Right atrium auricular region (tissue), 2 donors: ENCODE measurements at regions not wholly inside any gene's neighbourhood (a gene's known extent, or its start where the extent isn't known, plus 50 kb on each side); places are given as distances from the start of the nearest gene placed in this dataset.

ENCODE experiments used
- DNase-seq: peaks from one replicate; pipeline ENCODE4 v3.0.0-alpha.2; 2019; ENCODE audit warnings: low spot score
- H3K27ac ChIP-seq, 2 donors: fragments of 200-600 bp; sonication (generic); 1 replicate in 1 of 2; 2 replicates in 1 of 2; pipeline ENCODE4 v1.5.1; 2016 to 2019
- H3K27me3 ChIP-seq, 2 donors: fragments of 200-600 bp; sonication (generic); one replicate each; pipeline versions ENCODE4 v1.5.1 to v1.6.0; 2017 to 2019
- H3K36me3 ChIP-seq: fragments of 200-600 bp; sonication (generic); one replicate; pipeline ENCODE4 v1.5.1; 2016
- H3K4me1 ChIP-seq, 2 donors: fragments of 200-600 bp; sonication (generic); one replicate each; pipeline versions ENCODE4 v1.5.1 to v1.6.0; 2017 to 2019
- H3K4me3 ChIP-seq, 2 donors: fragments of 200-600 bp; sonication (generic); 1 replicate in 1 of 2; 2 replicates in 1 of 2; pipeline ENCODE4 v1.5.1; 2017 to 2019; ENCODE audit warnings: mild to moderate bottlenecking in 1 of 2, moderate library complexity in 1 of 2
- H3K9me3 ChIP-seq, 2 donors: fragments of 200-600 bp; sonication (generic); one replicate each; pipeline ENCODE4 v1.5.1; 2019
- CTCF ChIP-seq, 2 donors: fragments of 200-600 bp; sonication (generic); IDR thresholded peaks; one replicate each; pipeline ENCODE4 v1.5.1; 2019; ENCODE audit warnings: antibody characterized with exemption in 2 of 2

GRCh38 chr2:196558497-196558896 is 81.0 kb upstream of the CCDC150 start:
- no peaks in the 10 kb centered on the region for H3K36me3 ChIP-seq
- DNase-seq = no peak
- H3K4me3 ChIP-seq = no peak overlapping the region
- H3K4me1 ChIP-seq = no peaks in the 10 kb centered on the region
- no peak for TF ChIP-seq CTCF (IDR thresholded peaks at IDR 0.05)
- H3K27ac ChIP-seq = no peak overlapping the region
- no peaks in the 10 kb centered on the region for H3K9me3 ChIP-seq
- H3K27me3 ChIP-seq = no peaks in the 10 kb centered on the region

GRCh38 chr2:196563876-196564275 is 75.6 kb upstream of the CCDC150 start:
- no peaks in the 10 kb centered on the region for H3K27me3 ChIP-seq
- H3K36me3 ChIP-seq = no peaks in the 10 kb centered on the region
- H3K4me3 ChIP-seq = no peak overlapping the region
- peaks cover 0 to 7% of the 10 kb centered on the region in 2 donors for H3K4me1 ChIP-seq
- no peaks in the 10 kb centered on the region for H3K9me3 ChIP-seq
- no peak overlapping the region for H3K27ac ChIP-seq
- no peak for DNase-seq
- no peak for TF ChIP-seq CTCF (IDR thresholded peaks at IDR 0.05)

- no peaks in the 10 kb centered on the region for H3K36me3 ChIP-seq
- H3K4me1 ChIP-seq = peaks cover 0 to 7% of the 10 kb centered on the region in 2 donors
- H3K27me3 ChIP-seq = no peaks in the 10 kb centered on the region
- no peak overlapping the region for H3K27ac ChIP-seq
- H3K9me3 ChIP-seq = no peaks in the 10 kb centered on the region
- TF ChIP-seq CTCF (IDR thresholded peaks at IDR 0.05) = no peak
- no peak overlapping the region for H3K4me3 ChIP-seq
- no peak for DNase-seq
Measured at GRCh38 chr2:196565106-196565765, 74.3 kb upstream of the CCDC150 start.

GRCh38 chr2:196565982-196566381 is 73.5 kb upstream of the CCDC150 start:
- TF ChIP-seq CTCF (IDR thresholded peaks at IDR 0.05) = no peak
- Histone ChIP-seq H3K27me3 (no peaks in the 10 kb centered on the region), H3K36me3 (no peaks in the 10 kb centered on the region), H3K4me3 (no peak overlapping the region), H3K4me1 (peaks cover 0 to 7% of the 10 kb centered on the region in 2 donors), H3K27ac (peak overlapping the region in 1 of 2 donors; percentile 85), H3K9me3 (no peaks in the 10 kb centered on the region)
- no peak for DNase-seq

GRCh38 chr2:196566961-196567666 is 72.4 kb upstream of the CCDC150 start:
- DNase-seq = no peak
- peak overlapping the region; percentile 62 to 85 for H3K27ac ChIP-seq

More at GRCh38 chr2:196566961-196567666, 72.4 kb upstream of the CCDC150 start:
- H3K9me3 ChIP-seq = no peaks in the 10 kb centered on the region
- H3K4me3 ChIP-seq = no peak overlapping the region
- no peaks in the 10 kb centered on the region for H3K36me3 ChIP-seq
- H3K4me1 ChIP-seq = peaks cover 0 to 7% of the 10 kb centered on the region in 2 donors
- TF ChIP-seq CTCF (IDR thresholded peaks at IDR 0.05) = no peak
- no peaks in the 10 kb centered on the region for H3K27me3 ChIP-seq
